Gastrocnemius medialis (tissue), 4 donors: ENCODE measurements at regions not wholly inside any gene's neighbourhood (a gene's known extent, or its start where the extent isn't known, plus 50 kb on each side); places are given as distances from the start of the nearest gene placed in this dataset.
"Not testable (repeated sequence)": the region's sequence is repeated elsewhere in the genome, so short reads cannot be mapped to it uniquely, and the experiment has no call there.

Experiments used
- POLR2A ChIP-seq, 2 donors: fragments of 450-650 bp; IDR thresholded peaks; one replicate each; pipeline ENCODE4 v1.6.1; 2017; ENCODE audit warnings: antibody characterized with exemption in 2 of 2, mild to moderate bottlenecking in 2 of 2, moderate library complexity in 2 of 2
- TF ChIP-seq, protein P1 (sequence below), 5 experiments: fragments of 450-650 bp in 3 of 5; fragments of 200-600 bp in 2 of 5; sonication (generic) in 2 of 5; IDR thresholded peaks in 4 of 5; conservative IDR thresholded peaks in 1 of 5; 1 replicate in 4 of 5; 2 replicates in 1 of 5; pipeline ENCODE4 v1.5.1; 2016 to 2019; ENCODE audit warnings: antibody characterized with exemption in 5 of 5, mild to moderate bottlenecking in 3 of 5, moderate library complexity in 3 of 5

GRCh38 chr6:4203642-4204417 is 68.5 kb upstream of the ECI2 start:
- TF ChIP-seq, protein P1, sequence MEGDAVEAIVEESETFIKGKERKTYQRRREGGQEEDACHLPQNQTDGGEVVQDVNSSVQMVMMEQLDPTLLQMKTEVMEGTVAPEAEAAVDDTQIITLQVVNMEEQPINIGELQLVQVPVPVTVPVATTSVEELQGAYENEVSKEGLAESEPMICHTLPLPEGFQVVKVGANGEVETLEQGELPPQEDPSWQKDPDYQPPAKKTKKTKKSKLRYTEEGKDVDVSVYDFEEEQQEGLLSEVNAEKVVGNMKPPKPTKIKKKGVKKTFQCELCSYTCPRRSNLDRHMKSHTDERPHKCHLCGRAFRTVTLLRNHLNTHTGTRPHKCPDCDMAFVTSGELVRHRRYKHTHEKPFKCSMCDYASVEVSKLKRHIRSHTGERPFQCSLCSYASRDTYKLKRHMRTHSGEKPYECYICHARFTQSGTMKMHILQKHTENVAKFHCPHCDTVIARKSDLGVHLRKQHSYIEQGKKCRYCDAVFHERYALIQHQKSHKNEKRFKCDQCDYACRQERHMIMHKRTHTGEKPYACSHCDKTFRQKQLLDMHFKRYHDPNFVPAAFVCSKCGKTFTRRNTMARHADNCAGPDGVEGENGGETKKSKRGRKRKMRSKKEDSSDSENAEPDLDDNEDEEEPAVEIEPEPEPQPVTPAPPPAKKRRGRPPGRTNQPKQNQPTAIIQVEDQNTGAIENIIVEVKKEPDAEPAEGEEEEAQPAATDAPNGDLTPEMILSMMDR (IDR thresholded peaks at IDR 0.05 in 4 of 5, conservative IDR thresholded peaks at IDR 0.05 in 1 of 5): not testable (repeated sequence)
- not testable (repeated sequence) for TF ChIP-seq POLR2A (IDR thresholded peaks at IDR 0.05)
